Gastrocnemius medialis (tissue), 4 donors: ENCODE measurements at regions not wholly inside any gene's neighbourhood (a gene's known extent, or its start where the extent isn't known, plus 50 kb on each side); places are given as distances from the start of the nearest gene placed in this dataset.

ENCODE experiments used
- POLR2A ChIP-seq, 2 donors: fragments of 450-650 bp; IDR thresholded peaks; one replicate each; pipeline ENCODE4 v1.6.1; 2017; ENCODE audit warnings: antibody characterized with exemption in 2 of 2, mild to moderate bottlenecking in 2 of 2, moderate library complexity in 2 of 2
- TF ChIP-seq, protein P1 (sequence below), 5 experiments: fragments of 450-650 bp in 3 of 5; fragments of 200-600 bp in 2 of 5; sonication (generic) in 2 of 5; IDR thresholded peaks in 4 of 5; conservative IDR thresholded peaks in 1 of 5; 1 replicate in 4 of 5; 2 replicates in 1 of 5; pipeline ENCODE4 v1.5.1; 2016 to 2019; ENCODE audit warnings: antibody characterized with exemption in 5 of 5, mild to moderate bottlenecking in 3 of 5, moderate library complexity in 3 of 5

DNA sequence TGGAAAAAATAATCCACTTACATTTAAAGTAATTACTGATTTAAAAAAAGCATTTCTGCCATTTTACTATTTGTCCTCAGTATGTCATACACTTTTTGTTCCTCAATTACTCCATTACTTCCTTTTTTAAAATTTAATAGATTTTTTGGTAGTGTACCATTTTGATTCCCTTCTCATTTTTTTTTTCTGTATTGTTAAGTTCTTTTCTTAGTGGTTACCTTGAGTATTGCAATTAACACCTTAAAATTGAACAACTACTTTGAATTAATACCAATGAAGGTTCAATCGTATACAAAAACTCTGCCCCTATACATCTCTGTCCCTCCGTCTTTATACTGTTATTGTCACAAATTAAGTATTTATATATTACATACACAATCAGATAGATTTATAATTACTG lies 240.6 kb upstream of the LMCD1 start:
- TF ChIP-seq, protein P1, sequence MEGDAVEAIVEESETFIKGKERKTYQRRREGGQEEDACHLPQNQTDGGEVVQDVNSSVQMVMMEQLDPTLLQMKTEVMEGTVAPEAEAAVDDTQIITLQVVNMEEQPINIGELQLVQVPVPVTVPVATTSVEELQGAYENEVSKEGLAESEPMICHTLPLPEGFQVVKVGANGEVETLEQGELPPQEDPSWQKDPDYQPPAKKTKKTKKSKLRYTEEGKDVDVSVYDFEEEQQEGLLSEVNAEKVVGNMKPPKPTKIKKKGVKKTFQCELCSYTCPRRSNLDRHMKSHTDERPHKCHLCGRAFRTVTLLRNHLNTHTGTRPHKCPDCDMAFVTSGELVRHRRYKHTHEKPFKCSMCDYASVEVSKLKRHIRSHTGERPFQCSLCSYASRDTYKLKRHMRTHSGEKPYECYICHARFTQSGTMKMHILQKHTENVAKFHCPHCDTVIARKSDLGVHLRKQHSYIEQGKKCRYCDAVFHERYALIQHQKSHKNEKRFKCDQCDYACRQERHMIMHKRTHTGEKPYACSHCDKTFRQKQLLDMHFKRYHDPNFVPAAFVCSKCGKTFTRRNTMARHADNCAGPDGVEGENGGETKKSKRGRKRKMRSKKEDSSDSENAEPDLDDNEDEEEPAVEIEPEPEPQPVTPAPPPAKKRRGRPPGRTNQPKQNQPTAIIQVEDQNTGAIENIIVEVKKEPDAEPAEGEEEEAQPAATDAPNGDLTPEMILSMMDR (IDR thresholded peaks at IDR 0.05 in 4 of 5, conservative IDR thresholded peaks at IDR 0.05 in 1 of 5): no peak
- TF ChIP-seq POLR2A (IDR thresholded peaks at IDR 0.05): no peak
